ENCODE measurements at regions not wholly inside any gene's neighbourhood (a gene's known extent, or its start where the extent isn't known, plus 50 kb on each side); places are given as distances from the start of the nearest gene placed in this dataset.
"Not testable (repeated sequence)": the region's sequence is repeated elsewhere in the genome, so short reads cannot be mapped to it uniquely, and the experiment has no call there.

- no peak for DNase-seq
Measured at GRCh38 chr7:1344981-1345701, 112.5 kb downstream of the UNCX start.

DNA sequence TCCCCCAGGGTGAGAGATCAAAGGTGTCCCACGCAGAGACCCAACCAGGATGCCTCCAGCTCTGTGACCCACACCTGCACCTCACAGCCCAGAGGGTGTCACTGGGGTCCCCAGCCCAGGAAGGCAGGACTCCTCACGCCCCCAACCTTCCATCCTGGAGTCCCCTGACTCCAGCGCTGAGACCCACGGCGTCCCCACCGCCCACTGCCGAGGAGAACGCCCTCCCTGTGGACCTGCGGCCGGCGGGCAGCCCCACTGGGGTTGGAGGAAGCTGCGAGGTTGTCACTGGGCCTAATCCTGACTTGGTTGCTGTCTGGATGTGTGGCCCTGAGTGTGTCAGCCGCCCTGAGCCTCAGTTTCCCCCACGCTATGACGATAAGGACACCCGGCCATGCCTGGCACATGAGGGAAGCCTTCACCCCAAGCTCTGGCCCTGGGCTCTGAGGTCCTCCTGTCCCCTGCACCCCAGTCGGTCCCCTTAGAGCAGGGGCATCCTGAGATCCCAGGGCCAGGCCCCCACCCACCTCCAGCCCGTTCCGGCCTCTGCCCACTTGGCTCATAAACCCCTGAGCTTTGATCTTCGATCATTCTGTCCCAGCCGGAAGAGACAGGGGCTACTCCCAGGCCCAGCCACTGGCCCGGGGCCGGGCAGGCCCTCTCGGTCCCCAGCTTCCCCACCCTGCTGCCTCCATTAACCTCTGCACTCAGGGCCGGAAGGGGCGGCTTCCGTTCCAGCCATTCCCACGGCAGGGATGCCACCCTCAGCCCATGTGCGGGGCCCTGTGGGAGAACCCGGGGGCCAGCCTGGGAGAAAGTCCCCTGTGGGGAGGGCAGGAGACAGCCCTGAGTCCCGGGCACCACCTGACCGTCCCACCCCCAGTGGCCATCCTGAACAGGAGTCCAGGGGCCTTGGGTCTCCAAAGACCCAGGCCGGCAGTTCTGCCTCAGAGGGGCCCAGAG is 113.2 kb downstream of the MICALL2 start:
- no peak for DNase-seq

DNA sequence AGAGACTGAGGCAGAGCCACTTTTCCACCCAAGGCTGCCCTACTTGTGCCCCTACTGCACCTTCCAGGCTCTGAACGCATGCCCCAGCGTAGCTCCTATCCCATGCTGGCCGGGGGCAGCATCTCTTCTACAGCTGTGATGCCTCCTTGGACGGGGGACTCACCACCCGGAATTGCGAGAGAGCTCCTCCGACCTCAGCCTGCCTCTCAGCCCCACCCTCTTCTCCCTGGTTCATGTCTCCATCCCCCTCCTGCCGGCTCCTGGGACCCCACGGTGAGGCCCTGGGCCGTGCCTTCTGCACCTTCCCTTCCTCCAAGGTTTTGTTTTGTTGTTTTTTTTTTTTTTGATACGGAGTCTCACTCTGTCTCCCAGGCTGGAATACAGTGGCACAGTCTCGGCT is 112.4 kb downstream of the MICALL2 start:
- DNase-seq: no peak

GRCh38 chr7:1348096-1348822 is 111.0 kb downstream of the MICALL2 start:
- no peak for DNase-seq

DNA sequence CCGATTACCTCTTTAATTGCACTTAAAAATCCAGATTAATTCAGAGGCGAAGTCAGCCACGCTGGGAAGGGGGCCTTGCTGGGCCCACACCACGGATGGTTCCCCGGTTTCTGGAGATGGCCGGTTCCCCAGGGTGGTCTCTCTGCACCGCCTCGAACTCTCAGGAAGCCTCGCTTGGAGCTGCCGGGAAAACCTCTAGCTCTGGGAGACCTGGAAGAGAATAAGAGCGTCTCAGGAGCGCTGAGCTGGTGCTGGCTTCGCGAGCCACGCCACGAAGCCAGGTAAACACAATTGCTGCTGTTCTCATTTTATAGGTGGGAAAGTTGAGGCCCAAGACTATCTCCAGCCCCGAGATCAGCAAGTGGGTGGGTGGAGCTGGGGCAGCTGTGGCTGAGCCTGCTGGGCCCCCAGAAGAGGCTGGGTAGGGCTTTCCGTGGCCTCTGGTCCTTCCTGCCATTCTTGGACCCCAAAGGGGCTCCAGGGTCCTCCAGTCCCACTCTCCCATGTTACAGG is 110.4 kb downstream of the MICALL2 start:
- no peak for DNase-seq

DNA sequence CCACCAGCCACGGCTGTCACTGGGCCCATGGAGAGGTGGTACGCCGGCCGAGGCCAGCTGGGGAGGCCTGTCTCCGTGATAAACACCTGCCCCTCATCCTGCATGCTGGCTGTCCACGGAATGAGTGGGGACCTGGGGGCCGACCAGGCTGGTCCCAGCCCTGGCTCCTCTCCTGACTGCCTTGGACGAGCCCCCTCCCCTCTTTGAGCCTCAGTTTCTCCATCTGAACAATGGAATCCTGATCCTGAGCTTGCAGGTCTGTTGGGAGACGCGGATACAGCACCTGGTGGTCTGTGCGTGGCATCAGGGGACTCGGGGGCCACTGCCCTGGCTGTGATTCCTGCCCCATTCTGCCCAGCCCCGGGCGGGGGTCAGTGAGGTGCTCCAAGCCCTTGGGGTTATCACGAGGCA is 109.9 kb downstream of the MICALL2 start:
- no peak for DNase-seq

GRCh38 chr7:1351881-1352625 is 107.2 kb downstream of the MICALL2 start:
- DNase-seq: no peak

GRCh38 chr7:1352656-1353271 is 106.5 kb downstream of the MICALL2 start:
- no peak for DNase-seq

- DNase-seq: no peak
Measured at GRCh38 chr7:1354661-1355567, 104.4 kb downstream of the MICALL2 start.

- DNase-seq: peak; percentile 74
Measured at GRCh38 chr7:1355568-1356340, 103.5 kb downstream of the MICALL2 start.

- not testable (repeated sequence) for DNase-seq
Measured at GRCh38 chr7:1356853-1357252, 102.4 kb downstream of the MICALL2 start.

GRCh38 chr7:1357260-1357600 is 102.0 kb downstream of the MICALL2 start:
- DNase-seq: not testable (repeated sequence)

GRCh38 chr7:1357601-1358271 is 101.5 kb downstream of the MICALL2 start:
- DNase-seq: no peak

- no peak for DNase-seq
Measured at GRCh38 chr7:1358376-1359050, 100.8 kb downstream of the MICALL2 start.

GRCh38 chr7:1359051-1359400 is 100.2 kb downstream of the MICALL2 start:
- DNase-seq: no peak

GRCh38 chr7:1359681-1360485 is 99.4 kb downstream of the MICALL2 start:
- DNase-seq: no peak

- no peak for DNase-seq
Measured at GRCh38 chr7:1360521-1360971, 98.7 kb downstream of the MICALL2 start.
